ENCODE measurements at regions not wholly inside any gene's neighbourhood (a gene's known extent, or its start where the extent isn't known, plus 50 kb on each side); places are given as distances from the start of the nearest gene placed in this dataset.
A peak's percentile ranks its signal among the peaks of the same experiment; 100 is the strongest.

GRCh38 chrX:141641138-141641537, 51.6 kb downstream of the SPANXA2 start:
- FAIRE-seq = no peak
- no peak for DNase-seq (ENCODE audit: insufficient read length, low spot score)

- FAIRE-seq (no peak), DNase-seq (ENCODE audit: insufficient read length, low spot score) (peak; percentile 10)
These were observed 53.5 kb downstream of the SPANXA2 start for GRCh38 chrX:141642979-141643378.
